ENCODE measurements at regions not wholly inside any gene's neighbourhood (a gene's known extent, or its start where the extent isn't known, plus 50 kb on each side); places are given as distances from the start of the nearest gene placed in this dataset.

DNA sequence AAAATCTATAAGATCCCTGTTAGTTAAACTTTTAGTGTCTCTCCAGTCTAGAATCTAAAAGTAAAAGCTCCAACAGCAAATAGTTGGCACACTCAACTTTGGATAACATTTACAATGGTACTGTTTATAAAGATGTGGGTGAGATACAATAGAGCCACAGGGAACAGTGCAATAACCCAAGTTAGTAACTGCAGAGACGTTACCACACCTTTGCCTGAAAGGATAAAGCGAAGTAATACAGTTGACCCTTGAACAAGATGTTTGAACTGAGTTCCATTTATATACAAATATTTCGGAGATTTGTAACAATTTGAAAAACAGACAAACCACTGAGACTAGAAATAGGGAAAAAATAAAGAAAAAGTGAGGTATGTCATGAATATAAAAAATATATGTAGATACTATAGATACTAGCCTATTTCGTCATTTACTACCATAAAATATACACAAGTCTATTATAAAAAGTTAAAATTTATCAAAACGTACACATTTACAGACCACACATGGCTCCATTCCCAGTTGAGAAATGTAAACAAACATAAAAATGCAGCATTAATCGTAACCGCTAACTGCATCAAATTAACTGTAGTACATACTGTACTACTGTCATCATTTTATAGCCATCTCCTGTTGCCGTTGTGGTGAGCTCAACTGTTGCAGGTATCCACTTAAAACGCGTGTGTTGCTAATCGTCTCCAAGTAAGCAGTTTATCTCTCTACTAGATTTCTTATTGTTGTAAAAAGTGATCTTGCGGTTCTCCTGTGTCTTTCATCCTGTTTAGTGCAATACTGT, 56.5 kb upstream of the HIF1A start:
- Histone ChIP-seq H3K9ac (no peak overlapping the region), H3K27ac (no peak overlapping the region), H3K79me2 (no peaks in the 10 kb centered on the region), H3K4me2 (ENCODE audit: low read length) (no peak overlapping the region), H3K4me3 (ENCODE audit: low read depth, low read length) (no peak overlapping the region), H3K27me3 (ENCODE audit: control insufficient read depth, insufficient read depth, low read length) (no peaks in the 10 kb centered on the region), H3K9me3 (ENCODE audit: control insufficient read depth, low read length) (no peaks in the 10 kb centered on the region), H3K36me3 (ENCODE audit: control insufficient read depth, insufficient read depth, low read length) (no peaks in the 10 kb centered on the region), H3K4me1 (no peaks in the 10 kb centered on the region), H2AFZ (no peak overlapping the region)
- TF ChIP-seq, protein P1, sequence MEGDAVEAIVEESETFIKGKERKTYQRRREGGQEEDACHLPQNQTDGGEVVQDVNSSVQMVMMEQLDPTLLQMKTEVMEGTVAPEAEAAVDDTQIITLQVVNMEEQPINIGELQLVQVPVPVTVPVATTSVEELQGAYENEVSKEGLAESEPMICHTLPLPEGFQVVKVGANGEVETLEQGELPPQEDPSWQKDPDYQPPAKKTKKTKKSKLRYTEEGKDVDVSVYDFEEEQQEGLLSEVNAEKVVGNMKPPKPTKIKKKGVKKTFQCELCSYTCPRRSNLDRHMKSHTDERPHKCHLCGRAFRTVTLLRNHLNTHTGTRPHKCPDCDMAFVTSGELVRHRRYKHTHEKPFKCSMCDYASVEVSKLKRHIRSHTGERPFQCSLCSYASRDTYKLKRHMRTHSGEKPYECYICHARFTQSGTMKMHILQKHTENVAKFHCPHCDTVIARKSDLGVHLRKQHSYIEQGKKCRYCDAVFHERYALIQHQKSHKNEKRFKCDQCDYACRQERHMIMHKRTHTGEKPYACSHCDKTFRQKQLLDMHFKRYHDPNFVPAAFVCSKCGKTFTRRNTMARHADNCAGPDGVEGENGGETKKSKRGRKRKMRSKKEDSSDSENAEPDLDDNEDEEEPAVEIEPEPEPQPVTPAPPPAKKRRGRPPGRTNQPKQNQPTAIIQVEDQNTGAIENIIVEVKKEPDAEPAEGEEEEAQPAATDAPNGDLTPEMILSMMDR (IDR thresholded peaks at IDR 0.05), result no peak

DNA sequence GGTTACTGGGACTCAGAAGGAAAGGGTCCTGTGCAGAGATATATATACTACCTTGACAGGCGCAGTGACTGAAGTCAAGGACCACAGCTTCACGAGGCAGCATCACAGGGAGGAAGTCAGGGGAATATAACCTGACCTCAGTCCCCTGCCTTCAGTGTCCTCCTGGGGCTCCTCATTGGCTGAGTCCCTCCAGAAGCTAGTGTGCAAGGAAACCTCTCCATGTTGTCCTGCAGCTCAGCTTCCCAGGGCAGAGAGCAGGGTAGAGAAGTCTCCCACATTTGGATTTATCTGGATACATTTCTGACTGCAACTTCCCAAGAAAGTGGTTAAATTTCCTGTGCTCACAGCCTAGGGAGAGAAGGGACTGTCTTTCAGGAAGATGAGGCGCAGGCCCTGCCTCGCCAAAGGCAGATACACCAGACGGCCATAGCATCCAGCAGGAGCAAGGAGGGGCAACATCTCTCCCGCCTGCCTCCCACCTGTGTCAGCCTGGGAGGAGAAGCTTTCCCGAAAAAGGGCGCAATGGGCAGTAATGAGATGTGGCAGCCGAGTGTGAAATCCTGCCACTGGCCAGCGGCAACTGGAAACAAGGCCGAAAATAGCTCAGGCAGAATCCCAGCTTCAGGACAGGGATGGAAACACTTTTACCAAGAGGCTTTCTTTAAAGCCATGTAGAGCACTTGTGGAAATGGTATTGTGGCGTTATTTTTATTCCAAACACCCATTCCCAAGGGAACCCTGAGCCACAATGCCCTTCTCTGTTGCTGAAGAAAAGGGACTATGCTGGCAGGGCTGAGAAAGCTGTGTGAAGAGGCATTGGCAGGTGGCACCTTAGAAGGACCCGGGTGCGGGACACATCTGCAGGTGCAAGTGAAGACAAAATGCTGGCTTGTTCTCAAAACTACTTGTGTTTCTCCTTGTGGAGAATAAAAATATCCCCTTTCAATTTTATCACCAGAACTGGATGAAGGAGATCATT, 54.9 kb upstream of the HIF1A start:
- Histone ChIP-seq H3K27me3 (ENCODE audit: control insufficient read depth, insufficient read depth, low read length) (no peaks in the 10 kb centered on the region), H3K27ac (no peak overlapping the region), H3K36me3 (ENCODE audit: control insufficient read depth, insufficient read depth, low read length) (no peaks in the 10 kb centered on the region), H3K79me2 (no peaks in the 10 kb centered on the region), H3K4me1 (no peaks in the 10 kb centered on the region), H2AFZ (no peak overlapping the region), H3K9ac (no peak overlapping the region), H3K9me3 (ENCODE audit: control insufficient read depth, low read length) (no peaks in the 10 kb centered on the region), H3K4me2 (ENCODE audit: low read length) (no peak overlapping the region), H3K4me3 (ENCODE audit: low read depth, low read length) (no peak overlapping the region)
- TF ChIP-seq, protein P1 (IDR thresholded peaks at IDR 0.05), result no peak

DNA sequence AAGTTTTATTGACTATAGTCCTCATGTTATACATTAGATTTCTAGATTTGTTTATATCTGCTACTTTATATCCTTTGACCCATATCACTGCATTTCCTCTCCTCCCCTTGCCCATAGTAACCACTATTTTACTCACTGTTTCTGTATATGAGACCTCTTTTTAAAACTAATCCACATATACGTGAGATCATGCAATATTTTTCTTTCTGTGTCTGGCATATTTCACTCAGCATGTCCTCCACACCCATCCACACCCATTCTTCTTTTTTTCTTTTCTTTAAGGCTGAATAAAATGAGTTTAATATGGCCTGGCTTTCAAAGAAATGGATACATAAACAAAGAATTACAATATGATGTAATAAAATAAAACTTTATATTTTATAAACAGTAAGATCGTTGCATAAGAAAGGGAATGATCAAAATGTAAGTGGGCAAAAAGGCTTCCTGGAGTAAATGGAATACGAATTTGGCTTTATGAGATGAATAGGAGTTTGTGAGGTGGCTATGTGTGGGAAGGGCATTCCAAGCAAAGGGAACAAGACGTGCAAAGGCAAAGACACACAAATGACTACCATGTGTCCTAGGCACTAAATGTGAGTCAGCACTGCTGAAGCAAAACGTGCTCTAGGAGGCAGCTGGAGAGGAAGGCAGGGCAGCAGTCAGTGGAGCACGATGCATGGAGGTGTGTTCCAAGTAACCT, 53.2 kb upstream of the HIF1A start:
- Histone ChIP-seq H3K9ac (no peak overlapping the region), H3K4me1 (no peaks in the 10 kb centered on the region), H3K79me2 (no peaks in the 10 kb centered on the region), H3K9me3 (ENCODE audit: control insufficient read depth, low read length) (no peaks in the 10 kb centered on the region), H3K36me3 (ENCODE audit: control insufficient read depth, insufficient read depth, low read length) (no peaks in the 10 kb centered on the region), H3K27me3 (ENCODE audit: control insufficient read depth, insufficient read depth, low read length) (no peaks in the 10 kb centered on the region), H3K4me3 (ENCODE audit: low read depth, low read length) (no peak overlapping the region), H3K27ac (no peak overlapping the region), H2AFZ (no peak overlapping the region), H3K4me2 (ENCODE audit: low read length) (no peak overlapping the region)
- TF ChIP-seq, protein P1 (IDR thresholded peaks at IDR 0.05), result no peak

DNA sequence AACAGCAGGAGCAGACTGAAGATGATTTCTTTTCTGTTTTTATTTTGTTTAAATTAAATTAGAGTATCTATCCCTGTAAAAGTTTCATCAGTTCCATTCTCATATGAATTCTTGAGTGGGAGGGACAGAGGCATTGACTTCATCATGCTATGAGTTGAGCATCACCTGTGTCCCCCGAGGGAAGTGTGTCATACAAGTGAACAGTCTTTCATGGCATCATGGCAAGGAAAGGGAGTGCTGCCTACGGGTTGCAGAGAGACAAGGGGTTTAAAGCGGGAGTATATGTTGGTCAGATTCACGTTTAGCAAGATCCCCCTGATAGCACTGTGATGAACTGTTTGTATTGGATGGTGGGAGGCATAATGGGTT, 52.7 kb upstream of the HIF1A start:
- TF ChIP-seq, protein P1 (IDR thresholded peaks at IDR 0.05), result no peak
- Histone ChIP-seq H3K27me3 (ENCODE audit: control insufficient read depth, insufficient read depth, low read length) (no peaks in the 10 kb centered on the region), H3K36me3 (ENCODE audit: control insufficient read depth, insufficient read depth, low read length) (no peaks in the 10 kb centered on the region), H3K4me2 (ENCODE audit: low read length) (no peak overlapping the region), H3K9ac (no peak overlapping the region), H3K4me1 (no peaks in the 10 kb centered on the region), H3K9me3 (ENCODE audit: control insufficient read depth, low read length) (no peaks in the 10 kb centered on the region), H2AFZ (no peak overlapping the region), H3K79me2 (no peaks in the 10 kb centered on the region), H3K4me3 (ENCODE audit: low read depth, low read length) (no peak overlapping the region), H3K27ac (no peak overlapping the region)
